ENCODE measurements at regions not wholly inside any gene's neighbourhood (a gene's known extent, or its start where the extent isn't known, plus 50 kb on each side); places are given as distances from the start of the nearest gene placed in this dataset.
A peak's percentile ranks its signal among the peaks of the same experiment; 100 is the strongest.
"Not testable (repeated sequence)": the region's sequence is repeated elsewhere in the genome, so short reads cannot be mapped to it uniquely, and the experiment has no call there.

- DNase-seq: no peak
Measured at GRCh38 chr4:159552979-159553768, 450.3 kb downstream of the RAPGEF2 start.

DNA sequence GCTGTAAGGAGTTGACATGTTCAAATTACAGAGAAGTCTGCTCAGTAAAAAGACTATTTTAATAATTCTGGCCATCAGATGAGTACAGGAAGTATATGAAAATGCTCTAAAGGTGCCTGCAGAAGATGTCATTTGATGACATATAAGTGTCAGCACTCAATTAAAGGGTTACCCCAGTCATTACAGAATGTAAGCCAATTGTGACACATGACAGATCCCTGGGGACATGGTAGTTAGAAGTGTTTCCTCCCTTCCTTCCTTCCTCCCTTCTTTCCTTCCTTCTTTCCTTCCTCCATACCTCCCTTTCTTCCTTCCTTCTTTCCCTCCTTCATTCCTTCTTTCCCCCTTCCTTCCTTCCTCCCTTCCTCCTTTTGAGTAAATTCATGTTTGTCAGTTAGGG, 453.0 kb downstream of the RAPGEF2 start:
- DNase-seq: no peak

GRCh38 chr4:159562366-159562765, 459.5 kb downstream of the RAPGEF2 start:
- no peak for DNase-seq

GRCh38 chr4:159563257-159563656, 460.4 kb downstream of the RAPGEF2 start:
- no peak for DNase-seq

GRCh38 chr4:159564615-159565014, 461.7 kb downstream of the RAPGEF2 start:
- DNase-seq: no peak

DNA sequence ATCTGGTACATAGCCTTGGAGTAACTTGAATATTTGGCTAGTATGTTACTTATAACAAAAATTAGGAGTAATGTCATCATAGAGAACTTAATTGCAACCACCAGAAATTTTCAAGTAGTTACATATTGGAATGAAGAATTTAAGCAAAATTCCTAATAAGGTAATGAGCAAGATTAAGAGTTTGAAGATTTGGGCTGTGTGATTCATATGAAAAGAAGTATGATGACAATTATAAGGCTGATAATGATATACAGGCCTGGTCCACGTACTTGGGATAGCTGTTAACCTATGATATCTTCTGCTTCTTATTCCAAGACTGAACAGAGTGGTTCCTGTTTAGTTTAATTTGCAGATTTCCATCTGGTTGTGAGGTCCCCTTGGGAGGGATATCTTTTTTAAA, 463.9 kb downstream of the RAPGEF2 start:
- no peak for DNase-seq

DNA sequence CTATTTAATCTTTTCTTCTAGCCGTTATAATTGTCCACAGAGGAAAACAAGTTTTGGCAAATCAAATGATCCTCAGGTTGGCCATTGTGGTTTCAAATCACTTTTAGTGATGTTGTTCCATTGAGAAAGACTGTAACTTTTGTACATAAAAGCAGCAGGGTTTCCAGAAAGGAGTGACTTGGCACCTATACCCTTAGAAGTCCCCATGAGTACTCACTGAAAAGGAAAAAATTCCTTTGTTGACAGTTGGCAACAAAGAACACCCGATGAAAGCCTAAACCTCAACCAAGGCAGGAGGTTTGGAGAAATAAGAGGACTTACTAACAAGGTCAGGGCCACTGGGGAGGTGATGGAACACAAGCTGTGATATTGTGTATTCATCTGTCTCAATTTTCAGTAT, 474.4 kb downstream of the RAPGEF2 start:
- no peak for DNase-seq

DNA sequence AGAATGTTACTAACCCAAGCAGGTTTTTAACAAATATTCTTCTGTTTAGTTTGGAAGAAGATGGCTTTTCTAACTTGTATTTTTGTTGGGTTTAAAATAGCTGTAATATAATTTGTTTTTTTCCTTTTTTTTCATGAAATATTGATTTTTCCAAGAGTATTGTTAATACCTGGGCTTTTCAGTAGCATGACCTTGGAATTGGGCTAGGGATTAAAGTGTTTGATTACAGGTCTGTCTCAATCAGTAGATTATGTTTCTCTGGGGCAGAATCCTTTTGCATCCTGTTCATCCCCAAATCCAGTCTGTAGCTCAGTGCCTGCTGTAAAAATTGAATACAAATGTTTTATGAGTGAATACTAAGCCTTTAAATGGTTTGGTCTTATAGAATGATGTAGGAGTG, 479.8 kb downstream of the RAPGEF2 start:
- DNase-seq: no peak

DNA sequence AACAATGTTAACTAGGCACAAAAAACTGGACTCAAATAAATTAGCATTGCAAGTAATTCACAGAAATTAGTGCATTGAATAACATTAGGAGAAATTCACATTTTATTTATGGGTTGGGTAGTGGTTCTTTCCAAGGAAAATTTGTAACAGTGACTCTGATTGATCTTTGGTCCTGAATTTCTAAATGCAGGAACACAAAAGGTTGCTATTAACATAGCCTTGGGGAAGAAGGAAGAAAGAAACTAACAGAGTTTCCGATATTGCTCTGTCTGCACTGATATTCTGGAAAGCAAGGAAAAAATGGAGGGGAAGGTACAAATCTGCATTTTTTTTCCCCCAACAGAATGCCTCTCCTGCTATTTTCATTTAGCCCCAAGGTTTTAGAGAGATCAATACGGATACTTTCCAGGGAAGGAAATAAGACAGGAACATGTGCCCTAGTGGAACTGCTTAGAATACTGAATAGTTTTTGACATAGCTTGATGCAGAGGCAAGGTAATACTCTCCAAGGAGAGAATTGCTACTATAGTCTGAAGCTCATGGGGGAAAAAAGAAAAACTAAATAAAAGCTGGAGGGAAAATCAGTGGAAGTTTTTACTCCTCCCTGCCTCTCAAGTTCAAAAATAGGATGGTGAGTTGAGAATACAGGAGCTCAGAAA, 490.1 kb downstream of the RAPGEF2 start:
- no peak for DNase-seq

DNA sequence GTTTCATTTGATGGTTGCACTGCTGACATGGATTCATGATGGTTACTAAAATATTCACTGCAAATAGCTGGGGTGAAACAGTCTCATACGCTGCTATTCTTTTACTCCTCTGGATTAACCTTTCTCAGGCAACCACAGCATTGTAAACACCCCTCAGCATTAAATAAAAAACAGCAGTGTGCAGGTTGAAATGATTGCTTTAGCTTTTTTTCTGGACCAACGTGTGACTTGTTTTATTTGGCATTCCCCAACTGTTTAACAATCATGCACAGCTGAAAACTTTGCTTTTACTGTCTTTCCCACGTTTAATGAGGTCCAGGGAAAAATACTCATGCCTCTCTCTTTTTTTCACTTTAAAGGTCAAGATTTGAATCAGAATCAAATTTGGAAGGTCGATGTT, 490.8 kb downstream of the RAPGEF2 start:
- DNase-seq: no peak

DNA sequence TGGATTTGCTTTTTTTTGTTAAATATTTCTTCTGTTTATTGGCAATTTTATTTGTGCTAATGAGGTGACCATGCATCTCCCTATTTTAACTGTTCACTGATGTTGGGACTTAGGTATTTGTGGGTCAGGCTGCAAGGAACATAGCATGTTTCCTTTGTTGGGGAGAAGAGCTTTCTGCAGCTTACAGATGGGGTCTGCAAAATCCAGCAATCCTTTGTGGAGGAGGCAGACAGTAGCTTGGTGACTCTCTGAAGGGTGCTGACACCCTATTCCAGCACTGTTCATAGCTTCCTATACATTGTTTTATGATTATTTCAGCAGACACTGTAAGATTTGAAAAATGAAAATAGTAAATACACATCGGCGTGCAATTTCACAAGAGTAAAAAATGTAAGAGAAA, 491.7 kb downstream of the RAPGEF2 start:
- DNase-seq: no peak

DNA sequence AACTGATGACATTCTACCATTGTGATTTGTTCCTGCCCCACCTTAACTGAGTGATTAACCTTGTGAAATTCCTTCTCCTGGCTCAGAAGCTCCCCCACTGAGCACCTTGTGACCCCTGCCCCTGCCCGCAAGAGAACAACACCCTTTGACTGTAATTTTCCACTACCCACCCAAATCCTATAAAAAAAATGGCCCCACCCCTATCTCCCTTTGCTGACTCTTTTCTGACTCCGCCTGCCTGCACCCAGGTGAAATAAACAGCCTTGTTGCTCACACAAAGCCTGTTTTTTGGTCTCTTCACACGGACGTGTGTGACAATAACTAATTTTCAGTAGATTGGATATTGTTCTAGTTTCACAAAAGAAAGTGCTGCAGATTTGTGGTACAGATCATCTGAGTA, 492.2 kb downstream of the RAPGEF2 start:
- DNase-seq: not testable (repeated sequence)

GRCh38 chr4:159598602-159599001, 495.7 kb downstream of the RAPGEF2 start:
- DNase-seq: no peak

DNA sequence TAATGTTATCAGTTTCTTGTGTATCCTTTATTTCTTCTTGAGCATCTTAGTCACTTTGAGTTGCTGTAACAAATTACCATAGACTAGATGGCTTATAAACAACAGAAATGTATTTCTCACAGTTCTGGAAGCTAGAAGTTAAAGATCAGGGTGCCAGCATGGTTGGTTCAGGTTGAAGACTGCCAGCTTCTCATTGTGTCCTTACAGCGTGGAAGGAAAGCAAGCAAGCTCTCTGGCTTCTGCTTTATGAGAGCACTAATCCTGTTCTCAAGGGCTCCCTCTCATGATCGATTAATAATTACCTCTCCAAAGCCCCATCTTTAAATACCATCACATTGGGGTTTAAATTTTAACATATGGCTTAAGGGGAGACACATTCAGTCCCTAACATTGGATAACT, 497.2 kb downstream of the RAPGEF2 start:
- no peak for DNase-seq

GRCh38 chr4:159604781-159605180, 501.9 kb downstream of the RAPGEF2 start:
- DNase-seq: no peak

DNA sequence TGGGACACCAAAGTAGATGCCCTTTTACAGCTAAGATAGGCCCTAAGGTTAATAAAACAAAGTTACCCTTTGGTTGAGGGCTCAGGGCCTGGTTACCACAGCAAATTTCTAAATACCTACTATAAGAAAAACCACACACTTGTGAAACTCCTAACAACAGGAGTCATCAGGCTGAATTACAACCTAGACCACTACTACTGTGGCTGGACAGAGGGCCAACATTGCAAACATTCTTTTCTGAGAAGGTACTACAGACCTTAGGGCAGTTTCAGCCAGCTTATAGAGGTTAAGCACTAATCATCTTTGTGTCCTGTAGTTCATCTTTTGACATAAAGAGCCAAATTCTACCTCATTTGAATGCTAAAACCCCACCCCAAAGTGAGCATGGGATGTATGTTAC, 504.0 kb downstream of the RAPGEF2 start:
- DNase-seq: no peak

DNA sequence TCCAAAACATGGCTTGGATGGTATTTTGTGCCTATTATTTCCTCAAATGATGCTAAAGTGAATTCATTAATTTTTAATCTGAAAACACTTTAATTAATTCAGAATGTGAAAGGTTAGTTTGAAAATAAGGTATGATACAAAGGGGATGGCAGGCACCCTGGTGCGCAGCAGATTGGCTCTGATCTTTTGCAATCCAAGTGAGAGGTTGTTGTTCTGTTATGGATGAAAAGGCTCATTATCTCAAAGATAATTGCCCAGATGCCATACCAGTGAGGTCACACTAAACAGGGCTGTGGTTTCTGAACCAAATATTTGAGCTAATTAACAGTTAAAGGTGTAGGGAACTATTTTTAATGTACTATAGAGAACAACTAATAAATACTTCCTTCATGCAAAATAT, 504.9 kb downstream of the RAPGEF2 start:
- DNase-seq: peak; percentile 63

- peak; percentile 8 for DNase-seq
Measured at GRCh38 chr4:159608436-159608835, 505.6 kb downstream of the RAPGEF2 start.

DNA sequence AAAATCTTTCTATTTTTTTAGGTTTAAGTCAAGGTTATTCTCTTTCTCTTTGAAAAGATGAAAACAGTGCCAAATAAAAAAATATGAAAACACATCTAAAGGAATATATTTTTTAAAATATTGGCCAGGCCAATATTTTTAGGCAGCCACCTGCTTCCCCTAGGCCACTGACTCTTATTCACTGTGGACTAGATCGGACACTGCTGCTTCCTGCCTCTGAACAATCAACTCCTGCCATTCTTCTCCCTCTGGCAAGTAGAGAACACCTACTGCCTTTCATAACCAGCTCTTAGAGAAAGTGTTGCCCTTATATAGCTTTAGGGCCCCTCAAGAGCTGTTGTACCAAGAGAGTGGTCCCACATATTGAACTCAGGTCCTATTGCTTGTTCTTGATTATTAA, 529.2 kb downstream of the RAPGEF2 start:
- no peak for DNase-seq

GRCh38 chr4:159639671-159640323, 536.9 kb downstream of the RAPGEF2 start:
- no peak for DNase-seq

GRCh38 chr4:159649237-159649636, 546.4 kb downstream of the RAPGEF2 start:
- no peak for DNase-seq

DNA sequence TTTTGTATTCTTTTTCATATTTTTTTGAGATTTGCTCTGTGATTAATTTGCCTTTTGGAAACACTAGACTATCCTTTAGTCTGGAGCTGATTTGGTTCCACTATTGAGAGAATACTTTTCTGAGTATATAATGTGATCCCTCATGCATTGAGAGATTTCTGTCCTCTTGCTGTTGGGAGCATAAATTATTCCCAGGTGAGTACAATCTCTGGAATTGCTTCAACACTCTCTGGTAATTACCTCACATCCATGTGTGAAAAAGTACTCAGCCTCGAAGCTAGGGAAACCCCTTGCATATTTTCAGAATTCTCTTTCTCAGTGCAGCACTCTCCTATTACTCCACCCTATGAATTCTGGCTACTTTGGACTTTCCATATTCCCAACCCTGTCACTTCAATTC, 550.0 kb downstream of the RAPGEF2 start:
- no peak for DNase-seq

DNA sequence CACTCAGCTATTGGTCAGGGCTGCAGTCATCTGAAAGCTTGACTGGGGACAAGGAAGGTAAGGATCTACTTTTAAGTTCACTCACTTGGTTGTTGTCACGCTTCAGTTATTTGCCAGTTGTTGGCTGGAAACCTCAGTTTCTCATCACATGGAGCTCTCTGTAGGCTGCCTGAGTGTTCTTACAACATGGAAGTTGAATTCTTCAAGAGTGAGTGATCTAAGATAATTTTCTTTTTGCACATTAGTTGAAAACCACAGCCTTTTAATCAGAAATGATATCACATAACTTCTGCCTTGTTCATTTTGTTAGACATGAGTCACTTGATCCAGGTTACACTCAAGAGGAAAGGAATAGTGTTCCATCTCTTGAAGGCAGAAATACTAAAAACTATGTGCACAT, 552.7 kb downstream of the RAPGEF2 start:
- DNase-seq: no peak

GRCh38 chr4:159669094-159669493, 566.2 kb downstream of the RAPGEF2 start:
- DNase-seq: no peak

Measured in NCI-H2171 treated with DMSO at 0.1 percent for 48 hours (cell line).